GM18873 (cell line): ENCODE measurements at regions not wholly inside any gene's neighbourhood (a gene's known extent, or its start where the extent isn't known, plus 50 kb on each side); places are given as distances from the start of the nearest gene placed in this dataset.
"Not testable (repeated sequence)": the region's sequence is repeated elsewhere in the genome, so short reads cannot be mapped to it uniquely, and the experiment has no call there.

Experiments used
- ATAC-seq: cut with Tn5 transposase; IDR thresholded peaks from one replicate; pipeline ENCODE4 v1.9.1; 2021; ENCODE audit warnings: mild to moderate bottlenecking, moderate library complexity, moderate number of reproducible peaks; ENCODE audit not compliant: unreplicated experiment, low FRiP score

GRCh38 chr2:187207126-187207525, 240.9 kb downstream of the CALCRL start:
- no peak for ATAC-seq

DNA sequence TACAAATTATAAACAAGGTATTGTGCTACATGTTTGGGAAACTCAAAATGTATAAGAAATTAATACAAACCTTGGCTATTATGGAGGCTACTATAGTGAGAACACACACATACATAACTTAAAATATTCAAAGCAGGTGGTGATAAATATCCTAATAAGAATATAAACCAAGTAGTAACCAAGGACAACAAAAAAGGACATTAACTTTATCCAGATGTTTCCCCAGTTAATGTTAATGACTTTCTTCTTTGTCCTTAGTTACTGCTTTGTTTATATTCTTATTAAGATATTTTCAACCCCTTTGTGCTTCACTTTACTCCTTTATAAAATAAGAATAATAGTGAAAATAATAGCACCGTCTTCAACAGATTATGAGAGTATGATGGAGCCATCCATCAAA, 241.6 kb downstream of the CALCRL start:
- no peak for ATAC-seq

GRCh38 chr2:187206071-187206470, 242.0 kb downstream of the CALCRL start:
- ATAC-seq, result no peak

DNA sequence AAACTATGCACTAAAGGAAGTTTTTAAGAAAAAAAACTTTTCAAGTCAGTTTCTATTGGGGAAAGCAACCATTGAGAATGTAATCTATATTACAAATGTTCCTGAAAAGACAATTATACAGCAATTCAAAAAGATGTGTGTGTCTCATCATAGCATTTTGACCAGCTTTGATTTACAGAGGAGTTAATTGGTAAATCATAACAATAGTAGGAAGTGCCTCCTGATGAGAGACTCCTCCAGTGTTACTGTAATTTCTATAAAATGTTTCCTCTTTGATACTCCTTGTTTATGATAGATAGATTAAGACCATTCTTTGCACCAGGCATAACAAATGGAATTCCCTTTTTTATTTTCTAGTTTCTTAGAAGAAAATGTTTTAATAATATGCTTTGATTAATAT, 249.9 kb downstream of the CALCRL start:
- no peak for ATAC-seq

DNA sequence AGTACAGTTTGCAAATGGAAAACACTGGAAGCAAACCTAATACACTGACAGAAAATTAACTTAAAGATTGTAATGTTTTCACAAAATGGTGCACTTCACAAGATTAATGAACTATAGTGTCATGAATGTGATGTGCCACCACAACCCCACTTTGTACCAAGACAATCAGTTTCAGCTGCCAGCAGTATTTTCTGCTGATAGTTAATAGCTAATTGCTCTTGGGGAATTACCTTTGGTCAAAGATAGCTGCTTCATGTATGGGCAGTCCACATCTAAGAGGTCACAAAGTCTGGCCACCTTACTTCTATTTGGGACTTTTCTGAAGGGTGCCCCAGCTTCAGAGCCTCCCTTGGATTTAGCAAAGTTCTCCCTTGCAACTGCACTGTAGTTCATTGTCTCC, 254.0 kb downstream of the CALCRL start:
- ATAC-seq, result no peak

GRCh38 chr2:187188783-187189631, 259.0 kb downstream of the CALCRL start:
- ATAC-seq, result no peak

GRCh38 chr2:187187519-187187918, 260.5 kb downstream of the CALCRL start:
- ATAC-seq, result no peak

DNA sequence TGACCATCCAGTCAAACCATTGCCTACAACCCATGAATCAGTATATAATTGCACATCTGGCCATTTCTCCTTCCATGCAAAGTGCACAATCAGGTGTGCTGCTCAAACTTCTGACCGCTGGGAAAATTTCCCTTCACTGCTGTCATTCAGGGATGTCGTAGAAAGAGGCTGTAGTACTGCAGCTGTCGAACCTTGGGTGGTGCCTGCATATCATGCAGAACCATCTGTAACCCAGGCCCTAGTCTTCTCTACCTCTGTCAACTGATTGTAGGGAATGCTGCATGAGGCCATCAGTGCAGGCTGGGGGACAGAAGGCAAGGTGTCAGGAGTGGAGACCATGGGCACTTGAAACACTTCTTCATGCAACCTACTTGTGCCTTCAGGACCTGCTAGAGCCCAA, 267.5 kb downstream of the CALCRL start:
- no peak for ATAC-seq

DNA sequence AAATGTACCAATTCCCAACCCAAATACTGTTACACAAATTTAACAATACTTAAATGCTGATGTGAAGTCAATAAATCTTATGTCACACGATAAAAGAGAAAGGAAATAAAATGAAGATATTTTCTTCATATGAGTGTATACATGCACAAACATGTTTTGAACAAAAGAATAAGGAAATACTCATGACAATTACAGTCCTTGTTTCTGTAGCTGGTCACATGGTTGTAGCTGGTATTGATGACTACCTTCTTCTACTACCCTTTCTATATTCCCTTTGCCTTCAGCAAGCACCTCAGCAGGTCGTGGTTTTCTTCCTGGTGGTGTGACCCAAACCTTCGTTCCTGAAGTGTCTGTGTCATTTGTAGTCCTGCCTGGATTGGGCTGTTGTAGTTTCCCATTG, 269.2 kb downstream of the CALCRL start:
- not testable (repeated sequence) for ATAC-seq

GRCh38 chr2:187177253-187177652, 270.8 kb downstream of the CALCRL start:
- no peak for ATAC-seq

DNA sequence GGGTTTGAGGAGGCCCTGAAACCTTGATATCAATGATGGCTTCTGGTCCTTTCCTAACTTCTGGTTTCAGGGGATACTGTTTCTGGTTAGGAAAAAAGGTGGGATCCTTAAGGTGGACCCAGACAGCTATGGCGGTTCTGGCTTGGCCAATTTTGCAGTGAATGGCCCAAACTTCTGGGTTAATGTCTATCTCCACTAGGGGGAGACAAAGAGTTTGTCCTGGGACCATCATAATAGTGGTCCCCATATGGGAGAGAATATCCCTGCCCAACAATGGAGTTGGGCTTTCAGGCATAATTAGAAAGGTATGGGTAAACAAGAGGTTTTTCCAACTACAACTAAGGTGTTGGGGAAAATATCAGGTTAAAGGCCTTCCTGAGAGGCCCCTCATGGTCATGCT, 273.5 kb downstream of the CALCRL start:
- ATAC-seq, result no peak

GRCh38 chr2:187171318-187171717, 276.7 kb downstream of the CALCRL start:
- ATAC-seq, result no peak

DNA sequence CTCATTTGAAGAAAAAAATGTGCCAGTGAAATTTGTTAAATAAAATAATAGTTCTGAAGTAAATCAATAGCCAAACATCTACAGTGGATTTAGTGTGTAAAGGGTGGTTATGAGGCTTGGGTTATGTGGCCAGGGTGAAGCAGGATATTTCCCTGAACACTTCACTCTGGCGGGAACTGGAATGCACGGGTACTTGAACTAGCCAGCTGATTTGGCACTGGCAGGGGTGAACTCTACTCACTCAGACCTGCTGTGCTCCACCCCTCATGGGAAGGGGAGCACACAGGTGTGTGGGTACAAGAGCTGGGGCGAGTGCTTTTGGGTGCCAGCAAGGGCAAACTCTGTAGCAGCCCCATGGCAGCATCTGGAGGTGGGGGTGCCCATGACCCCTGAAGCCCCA, 278.2 kb downstream of the CALCRL start:
- ATAC-seq, result no peak

DNA sequence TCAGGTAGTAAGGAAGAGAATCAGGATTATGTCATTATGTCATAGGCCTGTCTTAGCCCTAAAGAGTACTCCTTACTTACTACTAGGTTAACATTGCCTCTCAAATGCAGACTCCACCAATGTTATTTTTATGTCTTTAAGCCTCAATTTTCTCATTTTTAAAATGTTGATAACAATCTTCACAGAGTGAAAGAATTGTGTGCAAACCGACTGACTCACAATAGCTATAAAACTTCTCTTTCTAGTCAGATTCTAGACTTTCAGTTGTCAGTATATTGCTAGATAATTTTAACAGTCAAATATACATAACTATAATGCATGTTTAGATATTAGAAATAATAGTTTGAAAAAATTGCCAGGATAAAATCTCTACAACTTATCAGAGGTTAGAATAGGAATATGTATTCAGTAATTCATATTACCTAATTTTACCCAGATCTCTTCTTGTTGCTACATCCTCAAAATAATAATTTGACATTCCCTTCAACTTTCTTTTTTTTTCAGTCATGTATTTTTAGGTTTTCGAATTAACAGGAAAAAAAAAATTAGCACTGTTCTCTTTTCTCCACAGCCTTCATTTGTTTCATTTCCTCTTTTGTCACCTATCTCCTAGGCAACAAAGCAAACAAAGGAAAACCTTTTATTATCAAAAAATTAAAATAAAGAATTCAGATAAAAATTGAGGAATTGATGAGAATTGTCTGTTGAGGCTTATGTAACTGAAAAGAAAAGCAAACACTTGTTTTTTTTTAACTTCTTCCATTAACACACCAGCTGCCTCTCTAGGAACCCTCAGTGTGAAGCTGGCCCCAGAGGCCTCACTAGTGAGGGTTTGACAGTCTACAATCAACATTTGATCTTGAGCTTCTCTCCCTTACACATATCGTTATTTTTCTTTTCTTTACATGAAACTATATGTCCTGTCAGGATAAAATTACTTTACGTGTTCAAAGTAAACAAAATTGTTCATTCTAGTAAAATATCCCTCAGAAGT, 279.0 kb downstream of the CALCRL start:
- peak; percentile 57 for ATAC-seq

- no peak for ATAC-seq
Observed at GRCh38 chr2:187167491-187167890, 280.6 kb downstream of the CALCRL start.

DNA sequence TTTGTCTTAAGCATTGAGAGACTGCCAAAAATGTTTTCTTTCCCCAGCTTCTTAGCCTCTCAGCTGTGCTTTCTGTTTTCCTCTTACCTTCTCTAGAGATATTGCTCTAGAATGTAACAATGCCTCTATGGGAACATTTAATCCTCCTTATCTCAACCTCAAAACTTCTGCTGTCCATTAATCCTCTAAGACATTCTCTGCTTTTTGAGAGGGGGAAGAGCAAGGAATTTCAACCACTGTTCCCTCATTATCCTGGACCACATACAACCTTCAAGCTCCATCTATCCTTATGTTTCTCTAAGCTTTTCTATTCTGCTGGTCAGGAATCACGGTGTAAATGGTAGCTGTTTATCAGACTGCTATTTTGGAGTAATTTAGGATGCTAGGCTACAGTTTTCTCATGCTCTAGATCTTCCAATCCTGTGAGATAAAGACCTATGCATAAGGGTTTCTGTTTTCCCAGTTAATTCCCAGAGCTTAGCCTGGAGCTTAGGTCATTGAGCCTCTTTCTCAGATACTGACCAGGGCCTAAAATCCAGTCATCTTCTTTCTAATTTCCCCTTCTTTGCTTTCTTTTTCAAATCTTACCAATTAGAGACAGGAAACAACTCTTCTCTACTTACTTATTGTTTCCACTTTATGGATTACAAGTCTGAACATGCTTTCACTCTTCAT, 282.0 kb downstream of the CALCRL start:
- no peak for ATAC-seq

GRCh38 chr2:187158452-187158851, 289.6 kb downstream of the CALCRL start:
- ATAC-seq, result no peak

GRCh38 chr2:187157046-187157445, 291.0 kb downstream of the CALCRL start:
- no peak for ATAC-seq

- ATAC-seq, result no peak
Observed at GRCh38 chr2:187155476-187155875, 292.6 kb downstream of the CALCRL start.

DNA sequence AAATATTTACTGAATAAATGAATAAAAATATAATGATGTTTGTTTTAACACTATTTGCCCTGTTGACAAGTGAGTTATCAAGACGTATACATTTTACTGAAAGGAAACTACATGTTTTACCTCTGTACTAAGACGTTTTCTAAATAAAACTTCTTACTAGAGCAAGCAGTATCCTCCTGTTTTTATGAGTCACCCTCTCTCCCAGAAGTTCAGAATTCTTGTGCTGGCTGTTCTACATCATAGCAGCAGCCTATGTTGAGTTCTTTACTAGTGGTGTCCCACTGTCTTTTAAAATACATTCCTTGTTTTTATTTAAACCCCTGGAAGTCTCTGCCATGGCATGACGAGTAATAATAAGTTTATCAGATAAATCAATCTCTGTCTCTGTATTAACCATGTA, 297.4 kb downstream of the CALCRL start:
- ATAC-seq, result no peak
